ENCODE measurements at regions not wholly inside any gene's neighbourhood (a gene's known extent, or its start where the extent isn't known, plus 50 kb on each side); places are given as distances from the start of the nearest gene placed in this dataset.

GRCh38 chr3:22907796-22908195, 295.3 kb upstream of the UBE2E2 start:
- Histone ChIP-seq H3K36me3 (replicated peaks in 1 of 2; ENCODE audit: control insufficient read depth in 2 of 2, insufficient read depth in 2 of 2, low read length in 2 of 2) (no peaks in the 10 kb centered on the region), H3K4me3 (ENCODE audit: low read length in 2 of 2) (no peak overlapping the region), H3K9ac (ENCODE audit: low read depth, low read length, poor library complexity) (no peak overlapping the region), H2BK15ac (ENCODE audit: low read length) (no peak overlapping the region), H3K4me2 (ENCODE audit: insufficient read depth, low read length, poor library complexity, severe bottlenecking) (no peak overlapping the region), H2AFZ (ENCODE audit: low read length) (no peak overlapping the region), H2BK120ac (ENCODE audit: low read depth, low read length) (no peak overlapping the region), H4K91ac (ENCODE audit: low read depth, low read length, poor library complexity) (no peak overlapping the region), H3K79me1 (ENCODE audit: low read depth, low read length) (no peaks in the 10 kb centered on the region), H3K4me1 (ENCODE audit: control insufficient read depth in 2 of 2, insufficient read depth in 1 of 2, low read depth in 1 of 2, low read length in 2 of 2) (no peaks in the 10 kb centered on the region), H3K27me3 (ENCODE audit: control insufficient read depth in 3 of 3, insufficient read depth in 3 of 3, low read depth in 1 of 3, low read length in 3 of 3) (no peaks in the 10 kb centered on the region), H3K4ac (ENCODE audit: low read length) (no peak overlapping the region), H3K9me3 (replicated peaks in 1 of 2; ENCODE audit: control insufficient read depth in 2 of 2, insufficient read depth in 1 of 2, low read depth in 1 of 2, low read length in 2 of 2) (no peaks in the 10 kb centered on the region), H3K27ac (replicated peaks; ENCODE audit: low read length) (no peak overlapping the region), H3K18ac (ENCODE audit: low read length) (no peak overlapping the region), H4K8ac (ENCODE audit: low read depth, low read length) (no peak overlapping the region), H2AK5ac (ENCODE audit: low read depth, low read length) (no peak overlapping the region), H2BK5ac (ENCODE audit: low read length) (no peak overlapping the region), H2BK12ac (ENCODE audit: low read length) (no peak overlapping the region), H3K14ac (ENCODE audit: low read length) (no peak overlapping the region), H3K23ac (ENCODE audit: low read depth, low read length, poor library complexity) (no peak overlapping the region)
- no CpG with 5 or more reads among the region's 2 CpGs for WGBS, 2 donors (ENCODE audit: extremely low coverage in 2 of 2, insufficient read length in 2 of 2, insufficient replicate concordance in 1 of 2)
- no peak for DNase-seq (ENCODE audit: low spot score)

- Histone ChIP-seq H3K4me1 (ENCODE audit: control insufficient read depth in 2 of 2, insufficient read depth in 1 of 2, low read depth in 1 of 2, low read length in 2 of 2) (no peaks in the 10 kb centered on the region), H3K4me3 (ENCODE audit: low read length in 2 of 2) (no peak overlapping the region), H3K79me1 (ENCODE audit: low read depth, low read length) (no peaks in the 10 kb centered on the region), H3K27ac (replicated peaks; ENCODE audit: low read length) (no peak overlapping the region), H3K9ac (ENCODE audit: low read depth, low read length, poor library complexity) (no peak overlapping the region), H4K8ac (ENCODE audit: low read depth, low read length) (no peak overlapping the region), H3K36me3 (replicated peaks in 1 of 2; ENCODE audit: control insufficient read depth in 2 of 2, insufficient read depth in 2 of 2, low read length in 2 of 2) (no peaks in the 10 kb centered on the region), H3K14ac (ENCODE audit: low read length) (no peak overlapping the region), H2BK12ac (ENCODE audit: low read length) (no peak overlapping the region), H4K91ac (ENCODE audit: low read depth, low read length, poor library complexity) (no peak overlapping the region), H3K4me2 (ENCODE audit: insufficient read depth, low read length, poor library complexity, severe bottlenecking) (no peak overlapping the region), H3K9me3 (replicated peaks in 1 of 2; ENCODE audit: control insufficient read depth in 2 of 2, insufficient read depth in 1 of 2, low read depth in 1 of 2, low read length in 2 of 2) (no peaks in the 10 kb centered on the region), H3K4ac (ENCODE audit: low read length) (no peak overlapping the region), H3K23ac (ENCODE audit: low read depth, low read length, poor library complexity) (no peak overlapping the region), H2AK5ac (ENCODE audit: low read depth, low read length) (no peak overlapping the region), H3K27me3 (ENCODE audit: control insufficient read depth in 3 of 3, insufficient read depth in 3 of 3, low read depth in 1 of 3, low read length in 3 of 3) (no peaks in the 10 kb centered on the region), H3K18ac (ENCODE audit: low read length) (no peak overlapping the region), H2AFZ (ENCODE audit: low read length) (no peak overlapping the region), H2BK15ac (ENCODE audit: low read length) (no peak overlapping the region), H2BK5ac (ENCODE audit: low read length) (no peak overlapping the region), H2BK120ac (ENCODE audit: low read depth, low read length) (no peak overlapping the region)
- no peak for DNase-seq (ENCODE audit: low spot score)
- no CpG with 5 or more reads among the region's 3 CpGs for WGBS, 2 donors (ENCODE audit: extremely low coverage in 2 of 2, insufficient read length in 2 of 2, insufficient replicate concordance in 1 of 2)
Observed at GRCh38 chr3:22908989-22909507, 294.1 kb upstream of the UBE2E2 start.

DNA sequence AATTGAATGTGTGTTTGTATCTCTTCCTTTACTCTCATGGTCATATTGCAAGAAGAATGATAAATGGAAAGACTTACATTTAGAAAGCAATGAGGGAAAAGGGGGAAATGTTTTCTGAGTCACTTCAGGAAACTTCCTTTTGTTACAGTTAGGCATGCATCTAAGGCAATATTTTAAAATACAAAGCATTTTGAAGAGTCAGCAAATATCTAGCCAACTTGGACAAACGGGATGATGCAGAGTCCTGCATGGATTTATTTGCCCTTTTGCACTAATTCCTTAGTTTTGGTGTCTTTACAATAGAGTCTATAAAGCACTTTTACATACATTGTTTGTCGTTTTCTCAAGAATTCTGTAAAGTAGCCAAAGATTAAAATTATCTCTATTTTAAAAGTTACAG, 286.2 kb upstream of the UBE2E2 start:
- H4K8ac ChIP-seq (ENCODE audit: low read depth, low read length), result no peak overlapping the region
- no peak overlapping the region for H3K9ac ChIP-seq (ENCODE audit: low read depth, low read length, poor library complexity)
- no peaks in the 10 kb centered on the region for H3K4me1 ChIP-seq (ENCODE audit: control insufficient read depth in 2 of 2, insufficient read depth in 1 of 2, low read depth in 1 of 2, low read length in 2 of 2)
- no peak overlapping the region for H2AFZ ChIP-seq (ENCODE audit: low read length)
- WGBS, 2 donors (ENCODE audit: extremely low coverage in 2 of 2, insufficient read length in 2 of 2, insufficient replicate concordance in 1 of 2), result no CpG with 5 or more reads among the region's 2 CpGs
- H3K9me3 ChIP-seq (replicated peaks in 1 of 2; ENCODE audit: control insufficient read depth in 2 of 2, insufficient read depth in 1 of 2, low read depth in 1 of 2, low read length in 2 of 2), result no peaks in the 10 kb centered on the region
- H2BK15ac ChIP-seq (ENCODE audit: low read length), result no peak overlapping the region
- no peak overlapping the region for H2BK12ac ChIP-seq (ENCODE audit: low read length)
- no peaks in the 10 kb centered on the region for H3K79me1 ChIP-seq (ENCODE audit: low read depth, low read length)
- no peak overlapping the region for H3K4me2 ChIP-seq (ENCODE audit: insufficient read depth, low read length, poor library complexity, severe bottlenecking)
- no peak overlapping the region for H2AK5ac ChIP-seq (ENCODE audit: low read depth, low read length)
- H3K23ac ChIP-seq (ENCODE audit: low read depth, low read length, poor library complexity), result no peak overlapping the region
- H3K4me3 ChIP-seq (ENCODE audit: low read length in 2 of 2), result no peak overlapping the region
- no peaks in the 10 kb centered on the region for H3K36me3 ChIP-seq (replicated peaks in 1 of 2; ENCODE audit: control insufficient read depth in 2 of 2, insufficient read depth in 2 of 2, low read length in 2 of 2)
- H3K18ac ChIP-seq (ENCODE audit: low read length), result no peak overlapping the region
- no peak overlapping the region for H2BK120ac ChIP-seq (ENCODE audit: low read depth, low read length)
- no peak overlapping the region for H3K14ac ChIP-seq (ENCODE audit: low read length)
- no peak for DNase-seq (ENCODE audit: low spot score)
- H4K91ac ChIP-seq (ENCODE audit: low read depth, low read length, poor library complexity), result no peak overlapping the region
- H3K27me3 ChIP-seq (ENCODE audit: control insufficient read depth in 3 of 3, insufficient read depth in 3 of 3, low read depth in 1 of 3, low read length in 3 of 3), result no peaks in the 10 kb centered on the region
- H3K4ac ChIP-seq (ENCODE audit: low read length), result no peak overlapping the region
- H3K27ac ChIP-seq (replicated peaks; ENCODE audit: low read length), result no peak overlapping the region
- H2BK5ac ChIP-seq (ENCODE audit: low read length), result no peak overlapping the region

DNA sequence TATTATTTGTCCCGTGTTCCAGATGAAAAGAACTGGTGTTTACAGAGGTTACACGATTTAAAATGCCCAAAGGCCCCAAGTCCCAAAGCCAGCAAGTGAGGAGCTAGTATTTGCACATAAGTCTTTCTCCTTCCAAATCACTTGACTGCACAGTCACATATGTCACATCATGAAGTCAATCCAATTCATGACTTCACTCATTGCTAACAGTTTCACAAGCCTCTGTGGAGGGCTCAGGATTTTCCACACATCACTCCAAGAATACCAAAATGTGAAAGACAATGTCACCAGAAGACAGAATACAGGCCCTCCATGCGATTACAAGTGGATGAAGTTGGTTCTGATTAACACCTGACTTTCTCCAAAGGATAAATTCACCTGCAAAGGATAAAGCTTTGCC, 283.1 kb upstream of the UBE2E2 start:
- no peak overlapping the region for H3K4me2 ChIP-seq (ENCODE audit: insufficient read depth, low read length, poor library complexity, severe bottlenecking)
- no peak overlapping the region for H3K18ac ChIP-seq (ENCODE audit: low read length)
- H3K14ac ChIP-seq (ENCODE audit: low read length), result no peak overlapping the region
- WGBS, 2 donors (ENCODE audit: extremely low coverage in 2 of 2, insufficient read length in 2 of 2, insufficient replicate concordance in 1 of 2), result no CpG with 5 or more reads among the region's 3 CpGs
- H2BK12ac ChIP-seq (ENCODE audit: low read length), result no peak overlapping the region
- H3K27ac ChIP-seq (replicated peaks; ENCODE audit: low read length), result no peak overlapping the region
- no peak overlapping the region for H3K4me3 ChIP-seq (ENCODE audit: low read length in 2 of 2)
- no peak overlapping the region for H2BK120ac ChIP-seq (ENCODE audit: low read depth, low read length)
- H4K91ac ChIP-seq (ENCODE audit: low read depth, low read length, poor library complexity), result no peak overlapping the region
- DNase-seq (ENCODE audit: low spot score), result no peak
- H3K27me3 ChIP-seq (ENCODE audit: control insufficient read depth in 3 of 3, insufficient read depth in 3 of 3, low read depth in 1 of 3, low read length in 3 of 3), result no peaks in the 10 kb centered on the region
- H4K8ac ChIP-seq (ENCODE audit: low read depth, low read length), result no peak overlapping the region
- no peak overlapping the region for H2AFZ ChIP-seq (ENCODE audit: low read length)
- H3K36me3 ChIP-seq (replicated peaks in 1 of 2; ENCODE audit: control insufficient read depth in 2 of 2, insufficient read depth in 2 of 2, low read length in 2 of 2), result no peaks in the 10 kb centered on the region
- no peaks in the 10 kb centered on the region for H3K4me1 ChIP-seq (ENCODE audit: control insufficient read depth in 2 of 2, insufficient read depth in 1 of 2, low read depth in 1 of 2, low read length in 2 of 2)
- no peak overlapping the region for H2BK15ac ChIP-seq (ENCODE audit: low read length)
- no peak overlapping the region for H2BK5ac ChIP-seq (ENCODE audit: low read length)
- no peak overlapping the region for H3K9ac ChIP-seq (ENCODE audit: low read depth, low read length, poor library complexity)
- no peaks in the 10 kb centered on the region for H3K9me3 ChIP-seq (replicated peaks in 1 of 2; ENCODE audit: control insufficient read depth in 2 of 2, insufficient read depth in 1 of 2, low read depth in 1 of 2, low read length in 2 of 2)
- no peak overlapping the region for H3K23ac ChIP-seq (ENCODE audit: low read depth, low read length, poor library complexity)
- H2AK5ac ChIP-seq (ENCODE audit: low read depth, low read length), result no peak overlapping the region
- no peaks in the 10 kb centered on the region for H3K79me1 ChIP-seq (ENCODE audit: low read depth, low read length)
- no peak overlapping the region for H3K4ac ChIP-seq (ENCODE audit: low read length)
